ENCODE measurements at regions not wholly inside any gene's neighbourhood (a gene's known extent, or its start where the extent isn't known, plus 50 kb on each side); places are given as distances from the start of the nearest gene placed in this dataset.
A peak's percentile ranks its signal among the peaks of the same experiment; 100 is the strongest.
"Not testable (repeated sequence)": the region's sequence is repeated elsewhere in the genome, so short reads cannot be mapped to it uniquely, and the experiment has no call there.

- no peak for DNase-seq
Observed at GRCh38 chr1:157203166-157203565, 65.0 kb upstream of the ETV3 start.

GRCh38 chr1:157202331-157202730 is 64.1 kb upstream of the ETV3 start:
- DNase-seq: no peak

DNA sequence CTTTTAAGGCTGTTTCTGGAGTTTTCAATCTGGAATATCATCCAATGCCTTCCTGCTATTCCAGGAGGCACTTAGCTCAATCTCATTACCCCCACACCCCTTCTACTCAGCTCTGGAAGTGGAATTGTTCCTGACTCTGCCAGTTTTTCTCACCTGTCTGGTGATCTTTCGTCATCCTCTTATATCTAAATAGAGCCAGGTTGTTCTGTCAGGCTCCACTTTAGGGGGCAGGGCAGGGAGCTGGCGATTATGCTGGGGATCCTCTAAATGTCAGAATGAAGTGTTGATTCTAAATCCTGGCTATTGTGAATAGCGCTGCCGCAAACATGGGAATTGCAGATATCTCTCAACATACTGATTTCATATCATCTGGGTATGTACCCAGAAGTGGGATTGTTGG is 63.6 kb upstream of the ETV3 start:
- no peak for DNase-seq

DNA sequence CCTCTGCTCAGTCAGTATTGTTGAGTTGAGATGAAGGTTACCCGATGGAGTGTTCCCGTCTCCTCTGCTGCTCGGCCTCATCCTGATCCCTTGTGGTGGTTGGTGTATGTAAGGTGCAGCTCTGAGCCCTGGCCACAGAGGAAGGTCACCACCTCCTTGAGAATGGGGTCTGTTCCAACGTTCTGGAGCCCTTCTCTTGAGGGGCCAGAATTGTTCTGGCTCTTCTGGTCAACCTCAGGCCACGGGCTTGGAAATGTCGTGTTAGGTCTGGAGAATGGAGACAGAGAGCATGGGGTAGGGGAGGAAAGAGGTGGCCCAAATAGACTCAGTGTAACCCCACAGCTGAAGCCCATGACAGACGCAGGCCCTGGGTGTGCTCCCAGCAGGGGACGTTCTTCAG is 62.3 kb upstream of the ETV3 start:
- DNase-seq: no peak

GRCh38 chr1:157199421-157199755 is 61.2 kb upstream of the ETV3 start:
- no peak for DNase-seq

- no peak for DNase-seq
Observed at GRCh38 chr1:157198619-157199420, 60.6 kb upstream of the ETV3 start.

GRCh38 chr1:157197906-157198435 is 59.8 kb upstream of the ETV3 start:
- no peak for DNase-seq

DNA sequence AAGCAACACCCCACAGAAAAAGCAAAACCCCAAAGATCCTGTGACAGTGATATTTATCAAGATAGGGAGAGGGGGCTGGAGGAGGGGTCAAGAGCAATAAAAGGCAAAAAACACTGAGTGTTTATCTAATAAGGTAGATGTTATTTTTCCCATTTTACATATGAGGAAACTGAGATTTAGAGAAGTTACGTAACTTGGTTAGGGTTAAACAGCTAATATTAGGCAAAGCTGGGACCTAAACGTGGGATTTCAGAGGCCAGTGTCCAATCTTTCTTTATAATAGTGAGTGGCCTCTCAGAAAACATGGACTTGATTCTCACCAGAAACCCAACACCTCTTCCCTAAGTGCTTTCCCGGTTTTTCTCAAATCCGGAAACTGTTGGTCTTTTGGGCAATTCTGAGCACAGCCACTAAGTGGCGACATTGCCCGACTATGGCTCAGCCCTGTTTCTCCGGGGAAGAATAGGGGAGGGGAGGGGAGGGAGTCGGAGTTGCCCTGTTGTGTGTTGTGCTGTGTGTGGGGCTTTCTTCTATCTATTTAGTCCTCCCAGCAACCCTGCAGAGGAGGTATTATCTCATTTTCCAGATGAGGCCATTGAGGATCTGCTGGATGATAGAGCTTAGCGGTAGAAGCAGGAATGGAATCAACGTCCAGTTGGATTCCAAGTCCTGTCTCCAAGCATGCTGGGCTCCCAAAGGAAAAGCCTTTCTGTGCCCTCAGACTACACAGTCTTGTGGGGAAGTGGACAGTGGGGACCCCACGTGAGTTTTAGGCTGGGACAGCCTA is 58.7 kb upstream of the ETV3 start:
- not testable (repeated sequence) for DNase-seq

DNA sequence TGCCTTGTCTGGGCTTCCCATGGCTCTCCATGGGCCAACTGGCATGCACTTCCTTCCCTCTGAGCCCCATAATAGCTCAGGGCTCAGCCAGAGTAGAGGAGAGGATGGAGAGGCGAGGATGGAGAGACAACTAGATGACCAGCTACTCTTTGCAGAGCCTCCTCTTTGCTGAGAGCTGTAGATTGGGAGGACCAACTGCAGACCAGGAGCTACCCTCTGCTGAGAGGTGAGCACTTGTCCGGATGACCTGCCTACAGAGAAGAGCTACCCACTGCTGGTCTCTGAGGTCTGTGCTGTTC is 58.0 kb upstream of the ETV3 start:
- DNase-seq: no peak

DNA sequence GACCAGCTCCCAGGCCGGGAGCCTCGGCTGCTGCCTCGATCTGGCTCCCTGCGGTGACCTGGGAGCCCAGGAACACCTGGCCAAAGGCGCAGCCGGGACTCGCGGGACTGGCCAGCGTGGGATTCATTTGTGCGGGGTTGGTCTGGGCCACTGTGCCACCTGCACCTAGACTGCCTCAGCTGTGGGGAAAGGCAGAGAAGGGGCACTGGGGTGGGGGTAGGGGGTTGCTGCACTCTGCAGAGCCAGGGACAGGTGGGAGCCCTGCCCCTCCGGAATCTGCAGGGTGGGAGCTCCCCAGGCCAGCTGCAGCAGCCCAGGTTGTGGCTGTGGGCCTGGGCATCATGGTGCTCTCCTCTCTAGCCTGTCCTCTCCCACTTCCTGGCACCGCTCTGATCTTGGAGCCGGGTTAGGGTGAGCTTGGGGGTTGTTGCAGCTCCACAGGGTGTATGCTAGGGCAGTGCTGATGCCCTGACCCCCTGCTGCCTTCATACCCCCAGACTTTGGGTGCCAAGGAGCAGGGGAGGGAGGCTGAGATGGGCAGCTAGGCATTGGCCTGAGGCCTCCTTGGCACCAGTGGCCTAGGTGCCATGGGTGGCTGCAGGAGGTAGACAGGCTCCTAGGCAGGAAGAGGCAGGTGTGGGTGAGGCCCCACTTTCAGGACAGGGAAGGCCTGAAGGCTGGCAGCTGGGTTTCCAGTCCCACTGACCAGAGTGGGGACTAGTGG is 57.5 kb upstream of the ETV3 start:
- DNase-seq: no peak

GRCh38 chr1:157194731-157195520 is 56.7 kb upstream of the ETV3 start:
- no peak for DNase-seq

- DNase-seq: peak; percentile 25 to 32
Observed at GRCh38 chr1:157193702-157194391, 55.7 kb upstream of the ETV3 start.

- no peak for DNase-seq
Observed at GRCh38 chr1:157193219-157193618, 55.0 kb upstream of the ETV3 start.

DNA sequence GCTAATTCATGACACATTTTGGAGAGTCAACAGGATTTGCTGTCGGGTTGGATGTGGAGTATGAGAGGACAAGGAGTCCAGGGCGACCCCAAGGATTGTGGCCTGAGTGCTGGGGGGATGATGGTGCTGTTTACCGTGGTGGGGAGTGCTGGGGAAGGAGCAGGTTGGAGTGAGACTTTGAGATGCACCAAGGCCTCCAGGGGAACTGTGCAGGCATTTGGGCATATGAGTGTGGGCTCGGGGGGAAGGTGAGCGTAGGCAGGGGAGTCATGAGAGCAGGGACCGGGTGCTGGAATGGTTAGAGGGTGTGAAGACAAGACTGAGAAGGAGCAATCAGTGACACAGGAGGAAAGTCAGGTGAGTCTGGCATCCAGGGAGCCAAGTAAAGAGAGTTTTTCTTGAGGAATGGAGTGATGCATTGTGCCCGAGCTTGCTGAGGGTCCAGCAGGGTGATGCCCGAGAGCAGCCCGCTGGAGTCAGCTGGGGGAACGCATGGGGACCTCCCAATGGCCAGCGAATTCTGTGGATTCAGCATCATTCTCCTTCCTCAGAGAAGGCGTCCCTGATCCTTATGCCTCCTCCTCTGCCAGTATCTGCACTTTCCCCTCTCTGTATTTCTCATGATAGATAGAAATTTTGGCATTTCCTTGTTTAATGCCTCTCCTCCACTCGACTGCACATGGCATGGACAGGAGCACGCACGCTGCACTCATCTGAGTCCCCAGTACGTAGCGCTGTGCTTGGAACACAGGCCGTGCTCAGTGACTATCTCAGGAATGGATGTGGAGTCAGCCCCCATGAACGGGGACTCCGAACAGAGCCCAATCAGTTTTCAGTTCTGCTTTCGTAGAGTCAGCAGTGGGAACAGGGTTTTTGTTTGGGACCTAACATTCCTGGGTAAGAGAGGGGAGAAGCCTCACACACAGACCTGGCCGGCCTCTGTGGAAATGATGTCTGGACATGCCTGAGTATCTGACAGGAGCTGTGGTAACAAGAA is 52.1 kb upstream of the ETV3 start:
- no peak for DNase-seq

DNA sequence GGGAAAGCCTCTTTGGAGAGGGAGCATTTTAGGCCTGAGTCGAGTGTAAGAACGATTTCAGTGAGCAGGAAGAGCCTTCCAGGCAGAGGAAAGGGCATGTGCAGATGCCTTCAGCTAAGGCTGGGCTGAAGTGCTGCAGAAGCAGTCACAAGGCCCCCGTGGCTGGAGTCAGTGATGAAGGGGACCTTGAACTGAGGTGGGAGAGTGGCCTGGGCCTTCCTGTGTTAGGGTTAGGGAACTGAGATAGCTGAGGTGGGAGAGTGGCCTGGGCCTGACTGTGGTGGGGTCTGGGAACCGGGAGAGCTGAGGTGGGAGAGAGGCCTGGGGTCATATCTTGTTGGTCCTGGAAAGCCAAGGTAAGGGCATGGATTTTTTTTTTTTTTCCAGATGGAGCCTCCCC is 50.9 kb upstream of the ETV3 start:
- DNase-seq: no peak
